GM12878 (cell line): ENCODE measurements at regions not wholly inside any gene's neighbourhood (a gene's known extent, or its start where the extent isn't known, plus 50 kb on each side); places are given as distances from the start of the nearest gene placed in this dataset.

Experiments
- CHD2 ChIP-seq: IDR thresholded peaks from 2 replicates; pipeline ENCODE4 v1.6.1; 2011; ENCODE audit warnings: low read depth, low read length, improper control_type of control experiment, borderline replicate concordance
- EP300 ChIP-seq, 2 experiments: fragments of 150-350 bp in 1 of 2; IDR thresholded peaks; 2 replicates each; pipeline ENCODE4 v1.6.1; 2011 to 2012; ENCODE audit warnings: low read depth in 2 of 2, low read length in 2 of 2, borderline replicate concordance in 1 of 2, improper control_type of control experiment in 1 of 2, inconsistent platforms in 1 of 2; ENCODE audit not compliant: control insufficient read depth in 1 of 2
- EZH2 ChIP-seq: IDR thresholded peaks from 2 replicates; pipeline ENCODE4 v1.6.1; 2012; ENCODE audit warnings: low read depth, mild to moderate bottlenecking, control low read depth, inconsistent platforms, low read length, borderline replicate concordance; ENCODE audit not compliant: control insufficient read depth
- FOXK2 ChIP-seq: fragments of 450-650 bp; IDR thresholded peaks from 2 replicates; pipeline ENCODE4 v1.6.1; 2017; ENCODE audit warnings: mild to moderate bottlenecking, moderate library complexity
- MEF2A ChIP-seq: IDR thresholded peaks from 2 replicates; pipeline ENCODE4 v1.6.1; 2011; ENCODE audit warnings: low read depth, mild to moderate bottlenecking, low read length, moderate library complexity; ENCODE audit not compliant: insufficient read depth
- MXI1 ChIP-seq: fragments of 150-350 bp; IDR thresholded peaks from 2 replicates; pipeline ENCODE4 v1.6.1; 2011; ENCODE audit warnings: low read depth, mild to moderate bottlenecking, inconsistent platforms, low read length, improper control_type of control experiment
- NFXL1 ChIP-seq: fragments of 450-650 bp; IDR thresholded peaks from 2 replicates; pipeline ENCODE4 v1.6.1; 2017; ENCODE audit warnings: antibody characterized with exemption, mild to moderate bottlenecking, borderline replicate concordance
- NFYB ChIP-seq: IDR thresholded peaks from 2 replicates; pipeline ENCODE4 v1.6.1; 2011; ENCODE audit warnings: low read depth, mild to moderate bottlenecking, low read length, improper control_type of control experiment, moderate library complexity; ENCODE audit not compliant: insufficient read depth
- POLR2A ChIP-seq: IDR thresholded peaks from 2 replicates; pipeline ENCODE4 v1.6.1; 2011; ENCODE audit warnings: low read depth, mild to moderate bottlenecking, low read length
- POLR2AphosphoS5 ChIP-seq: IDR thresholded peaks from 2 replicates; pipeline ENCODE4 v1.6.1; 2011; ENCODE audit warnings: mild to moderate bottlenecking, low read length, inconsistent platforms
- YY1 ChIP-seq: IDR thresholded peaks from 2 replicates; pipeline ENCODE4 v1.6.1; 2011; ENCODE audit warnings: low read depth, mild to moderate bottlenecking, low read length
- TF ChIP-seq, protein P1 (sequence below), 3 experiments: IDR thresholded peaks in 2 of 3; conservative IDR thresholded peaks in 1 of 3; 2 replicates each; pipeline ENCODE4 v1.5.1; 2011; ENCODE audit warnings: low read depth in 3 of 3, low read length in 3 of 3, mild to moderate bottlenecking in 3 of 3, control low read depth in 2 of 3, moderate library complexity in 2 of 3, inconsistent platforms in 1 of 3, mixed read lengths in 1 of 3; ENCODE audit not compliant: control insufficient read depth in 2 of 3, insufficient read depth in 1 of 3; ENCODE audit errors: extremely low read depth in 1 of 3
- TF ChIP-seq, protein P2 (sequence below): fragments of 450-650 bp; IDR thresholded peaks from 2 replicates; pipeline ENCODE4 v1.6.1; 2017; ENCODE audit warnings: mild to moderate bottlenecking, moderate library complexity

GRCh38 chr13:111629926-111630325 lies 309.5 kb downstream of the TEX29 start:
- TF ChIP-seq, protein P1, sequence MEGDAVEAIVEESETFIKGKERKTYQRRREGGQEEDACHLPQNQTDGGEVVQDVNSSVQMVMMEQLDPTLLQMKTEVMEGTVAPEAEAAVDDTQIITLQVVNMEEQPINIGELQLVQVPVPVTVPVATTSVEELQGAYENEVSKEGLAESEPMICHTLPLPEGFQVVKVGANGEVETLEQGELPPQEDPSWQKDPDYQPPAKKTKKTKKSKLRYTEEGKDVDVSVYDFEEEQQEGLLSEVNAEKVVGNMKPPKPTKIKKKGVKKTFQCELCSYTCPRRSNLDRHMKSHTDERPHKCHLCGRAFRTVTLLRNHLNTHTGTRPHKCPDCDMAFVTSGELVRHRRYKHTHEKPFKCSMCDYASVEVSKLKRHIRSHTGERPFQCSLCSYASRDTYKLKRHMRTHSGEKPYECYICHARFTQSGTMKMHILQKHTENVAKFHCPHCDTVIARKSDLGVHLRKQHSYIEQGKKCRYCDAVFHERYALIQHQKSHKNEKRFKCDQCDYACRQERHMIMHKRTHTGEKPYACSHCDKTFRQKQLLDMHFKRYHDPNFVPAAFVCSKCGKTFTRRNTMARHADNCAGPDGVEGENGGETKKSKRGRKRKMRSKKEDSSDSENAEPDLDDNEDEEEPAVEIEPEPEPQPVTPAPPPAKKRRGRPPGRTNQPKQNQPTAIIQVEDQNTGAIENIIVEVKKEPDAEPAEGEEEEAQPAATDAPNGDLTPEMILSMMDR (IDR thresholded peaks at IDR 0.05 in 2 of 3, conservative IDR thresholded peaks at IDR 0.05 in 1 of 3; ENCODE audit: control insufficient read depth in 2 of 3, extremely low read depth in 1 of 3, insufficient read depth in 1 of 3, low read depth in 3 of 3, low read length in 3 of 3), result no peak
- TF ChIP-seq POLR2A (no peak), MEF2A (no peak), NFYB (no peak), YY1 (no peak), FOXK2 (no peak), POLR2AphosphoS5 (no peak), EP300 (IDR thresholded peaks at IDR 0.05; ENCODE audit: borderline replicate concordance in 1 of 2, control insufficient read depth in 1 of 2, low read depth in 2 of 2, low read length in 2 of 2) (no peak), MXI1 (no peak), CHD2 (no peak), NFXL1 (no peak), EZH2 (no peak)
- TF ChIP-seq, protein P2, sequence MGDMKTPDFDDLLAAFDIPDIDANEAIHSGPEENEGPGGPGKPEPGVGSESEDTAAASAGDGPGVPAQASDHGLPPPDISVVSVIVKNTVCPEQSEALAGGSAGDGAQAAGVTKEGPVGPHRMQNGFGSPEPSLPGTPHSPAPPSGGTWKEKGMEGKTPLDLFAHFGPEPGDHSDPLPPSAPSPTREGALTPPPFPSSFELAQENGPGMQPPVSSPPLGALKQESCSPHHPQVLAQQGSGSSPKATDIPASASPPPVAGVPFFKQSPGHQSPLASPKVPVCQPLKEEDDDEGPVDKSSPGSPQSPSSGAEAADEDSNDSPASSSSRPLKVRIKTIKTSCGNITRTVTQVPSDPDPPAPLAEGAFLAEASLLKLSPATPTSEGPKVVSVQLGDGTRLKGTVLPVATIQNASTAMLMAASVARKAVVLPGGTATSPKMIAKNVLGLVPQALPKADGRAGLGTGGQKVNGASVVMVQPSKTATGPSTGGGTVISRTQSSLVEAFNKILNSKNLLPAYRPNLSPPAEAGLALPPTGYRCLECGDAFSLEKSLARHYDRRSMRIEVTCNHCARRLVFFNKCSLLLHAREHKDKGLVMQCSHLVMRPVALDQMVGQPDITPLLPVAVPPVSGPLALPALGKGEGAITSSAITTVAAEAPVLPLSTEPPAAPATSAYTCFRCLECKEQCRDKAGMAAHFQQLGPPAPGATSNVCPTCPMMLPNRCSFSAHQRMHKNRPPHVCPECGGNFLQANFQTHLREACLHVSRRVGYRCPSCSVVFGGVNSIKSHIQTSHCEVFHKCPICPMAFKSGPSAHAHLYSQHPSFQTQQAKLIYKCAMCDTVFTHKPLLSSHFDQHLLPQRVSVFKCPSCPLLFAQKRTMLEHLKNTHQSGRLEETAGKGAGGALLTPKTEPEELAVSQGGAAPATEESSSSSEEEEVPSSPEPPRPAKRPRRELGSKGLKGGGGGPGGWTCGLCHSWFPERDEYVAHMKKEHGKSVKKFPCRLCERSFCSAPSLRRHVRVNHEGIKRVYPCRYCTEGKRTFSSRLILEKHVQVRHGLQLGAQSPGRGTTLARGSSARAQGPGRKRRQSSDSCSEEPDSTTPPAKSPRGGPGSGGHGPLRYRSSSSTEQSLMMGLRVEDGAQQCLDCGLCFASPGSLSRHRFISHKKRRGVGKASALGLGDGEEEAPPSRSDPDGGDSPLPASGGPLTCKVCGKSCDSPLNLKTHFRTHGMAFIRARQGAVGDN, result no peak
